PFSK-1 (cell line): ENCODE measurements at regions not wholly inside any gene's neighbourhood (a gene's known extent, or its start where the extent isn't known, plus 50 kb on each side); places are given as distances from the start of the nearest gene placed in this dataset.

Source experiments
- FOXP2 ChIP-seq: optimal IDR thresholded peaks from 2 replicates; pipeline ENCODE3; 2011; ENCODE audit warnings: borderline replicate concordance, control low read depth, inconsistent platforms; ENCODE audit not compliant: insufficient read depth; ENCODE audit errors: extremely low read length, extremely low read depth
- POLR2AphosphoS5 ChIP-seq: IDR thresholded peaks from 2 replicates; pipeline ENCODE4 v1.6.1; 2012; ENCODE audit warnings: low read depth, mild to moderate bottlenecking, control low read depth, low read length, moderate library complexity
- SIN3A ChIP-seq: IDR thresholded peaks from 2 replicates; pipeline ENCODE4 v1.6.1; 2012; ENCODE audit warnings: mild to moderate bottlenecking, low read length, moderate library complexity, borderline replicate concordance; ENCODE audit not compliant: insufficient read depth
- TAF1 ChIP-seq: IDR thresholded peaks from 2 replicates; pipeline ENCODE4 v1.6.1; 2012; ENCODE audit warnings: low read length, control low read depth, borderline replicate concordance; ENCODE audit not compliant: insufficient read depth
- TF ChIP-seq, protein P1 (sequence below), 2 experiments: IDR thresholded peaks; 2 replicates each; pipeline versions ENCODE4 v1.6.1 to v1.8.0; 2011 to 2012; ENCODE audit warnings: low read depth in 2 of 2, low read length in 2 of 2, control low read depth in 1 of 2, inconsistent platforms in 1 of 2, mild to moderate bottlenecking in 1 of 2, moderate library complexity in 1 of 2; ENCODE audit not compliant: insufficient read depth in 1 of 2

GRCh38 chr6:145532361-145532760 lies 203.0 kb downstream of the EPM2A start:
- no peak for TF ChIP-seq POLR2AphosphoS5
- TF ChIP-seq SIN3A = no peak
- no peak for TF ChIP-seq TAF1
- TF ChIP-seq, protein P1, sequence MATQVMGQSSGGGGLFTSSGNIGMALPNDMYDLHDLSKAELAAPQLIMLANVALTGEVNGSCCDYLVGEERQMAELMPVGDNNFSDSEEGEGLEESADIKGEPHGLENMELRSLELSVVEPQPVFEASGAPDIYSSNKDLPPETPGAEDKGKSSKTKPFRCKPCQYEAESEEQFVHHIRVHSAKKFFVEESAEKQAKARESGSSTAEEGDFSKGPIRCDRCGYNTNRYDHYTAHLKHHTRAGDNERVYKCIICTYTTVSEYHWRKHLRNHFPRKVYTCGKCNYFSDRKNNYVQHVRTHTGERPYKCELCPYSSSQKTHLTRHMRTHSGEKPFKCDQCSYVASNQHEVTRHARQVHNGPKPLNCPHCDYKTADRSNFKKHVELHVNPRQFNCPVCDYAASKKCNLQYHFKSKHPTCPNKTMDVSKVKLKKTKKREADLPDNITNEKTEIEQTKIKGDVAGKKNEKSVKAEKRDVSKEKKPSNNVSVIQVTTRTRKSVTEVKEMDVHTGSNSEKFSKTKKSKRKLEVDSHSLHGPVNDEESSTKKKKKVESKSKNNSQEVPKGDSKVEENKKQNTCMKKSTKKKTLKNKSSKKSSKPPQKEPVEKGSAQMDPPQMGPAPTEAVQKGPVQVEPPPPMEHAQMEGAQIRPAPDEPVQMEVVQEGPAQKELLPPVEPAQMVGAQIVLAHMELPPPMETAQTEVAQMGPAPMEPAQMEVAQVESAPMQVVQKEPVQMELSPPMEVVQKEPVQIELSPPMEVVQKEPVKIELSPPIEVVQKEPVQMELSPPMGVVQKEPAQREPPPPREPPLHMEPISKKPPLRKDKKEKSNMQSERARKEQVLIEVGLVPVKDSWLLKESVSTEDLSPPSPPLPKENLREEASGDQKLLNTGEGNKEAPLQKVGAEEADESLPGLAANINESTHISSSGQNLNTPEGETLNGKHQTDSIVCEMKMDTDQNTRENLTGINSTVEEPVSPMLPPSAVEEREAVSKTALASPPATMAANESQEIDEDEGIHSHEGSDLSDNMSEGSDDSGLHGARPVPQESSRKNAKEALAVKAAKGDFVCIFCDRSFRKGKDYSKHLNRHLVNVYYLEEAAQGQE (IDR thresholded peaks at IDR 0.05; ENCODE audit: insufficient read depth in 1 of 2, low read depth in 2 of 2, low read length in 2 of 2) = no peak
- no peak for TF ChIP-seq FOXP2

DNA sequence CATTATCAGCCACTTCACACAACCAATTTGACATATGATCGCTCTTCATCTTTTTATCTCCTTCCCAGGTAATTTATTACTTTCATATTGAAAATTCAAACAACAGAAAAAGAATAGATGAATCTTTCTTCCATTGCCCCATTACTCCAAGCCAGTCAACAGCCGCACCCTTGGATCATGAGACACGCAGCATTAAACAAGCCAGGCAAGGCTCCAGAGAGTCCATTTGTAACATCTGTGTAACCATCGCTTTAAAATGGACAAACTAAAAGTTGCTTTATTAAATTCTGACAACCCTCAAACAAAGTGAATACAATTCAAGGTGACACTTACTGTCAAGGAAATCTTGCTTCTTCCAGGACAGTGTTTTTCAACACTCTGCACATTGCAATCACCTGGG lies 200.3 kb downstream of the EPM2A start:
- no peak for TF ChIP-seq FOXP2
- TF ChIP-seq TAF1 = no peak
- TF ChIP-seq POLR2AphosphoS5 = no peak
- TF ChIP-seq SIN3A = no peak
- TF ChIP-seq, protein P1 (IDR thresholded peaks at IDR 0.05; ENCODE audit: insufficient read depth in 1 of 2, low read depth in 2 of 2, low read length in 2 of 2) = no peak

DNA sequence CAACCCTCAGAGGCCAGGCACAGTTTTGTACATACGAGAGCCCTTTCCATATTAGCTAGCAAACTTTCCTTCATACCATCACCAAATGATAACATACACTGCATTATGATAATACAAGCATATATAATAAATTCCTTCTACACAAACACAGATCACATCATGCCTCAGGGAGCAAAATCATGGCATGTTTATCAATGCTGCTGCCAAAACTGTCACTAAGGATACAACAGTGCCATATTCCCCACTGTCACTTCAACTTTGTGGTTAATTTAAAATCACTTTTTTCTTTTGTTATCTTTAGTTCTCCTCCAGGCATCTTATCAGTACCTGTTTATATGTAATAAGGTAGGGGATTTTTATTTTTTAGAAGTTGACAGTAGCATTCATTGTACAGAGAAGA lies 196.3 kb downstream of the EPM2A start:
- TF ChIP-seq, protein P1 (IDR thresholded peaks at IDR 0.05; ENCODE audit: insufficient read depth in 1 of 2, low read depth in 2 of 2, low read length in 2 of 2) = no peak
- no peak for TF ChIP-seq POLR2AphosphoS5
- TF ChIP-seq FOXP2 = no peak
- TF ChIP-seq TAF1 = no peak
- TF ChIP-seq SIN3A = no peak

DNA sequence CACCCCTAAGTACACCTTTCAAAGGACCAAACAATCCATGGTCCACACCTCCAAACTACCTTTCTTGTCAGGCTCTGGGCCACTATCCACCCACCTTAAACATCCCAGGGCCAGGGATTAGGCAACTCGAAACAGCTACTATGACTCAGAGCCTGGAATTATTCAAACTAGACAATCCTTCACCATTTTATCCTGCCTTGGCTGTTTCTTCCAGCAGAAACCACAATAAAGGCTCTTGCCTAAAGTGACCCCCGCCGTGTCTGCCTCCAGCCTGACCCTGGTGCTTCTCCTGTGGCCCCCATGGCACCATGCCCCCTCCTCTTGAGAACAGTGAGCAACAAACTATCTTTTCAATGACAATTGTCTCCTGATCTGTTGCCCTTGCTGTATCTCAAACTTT lies 195.5 kb downstream of the EPM2A start:
- no peak for TF ChIP-seq FOXP2
- TF ChIP-seq, protein P1 (IDR thresholded peaks at IDR 0.05; ENCODE audit: insufficient read depth in 1 of 2, low read depth in 2 of 2, low read length in 2 of 2) = no peak
- no peak for TF ChIP-seq SIN3A
- TF ChIP-seq TAF1 = no peak
- no peak for TF ChIP-seq POLR2AphosphoS5

- no peak for TF ChIP-seq SIN3A
These were observed 194.6 kb downstream of the EPM2A start for GRCh38 chr6:145540741-145541140.
